Neural progenitor cell (in vitro differentiated cells): ENCODE measurements at regions not wholly inside any gene's neighbourhood (a gene's known extent, or its start where the extent isn't known, plus 50 kb on each side); places are given as distances from the start of the nearest gene placed in this dataset.

Experiments used
- DNase-seq: peaks from one replicate; pipeline ENCODE4 v3.0.0-alpha.2; 2016; ENCODE audit warnings: low spot score
- H2AFZ ChIP-seq: fragments of 200-600 bp; sonication (generic); replicated peaks from 2 replicates; pipeline ENCODE4 v1.6.1; 2016; ENCODE audit warnings: antibody characterized with exemption
- H3F3A ChIP-seq: fragments of 200-600 bp; sonication (generic); 2 replicates; pipeline ENCODE4 v1.6.1; 2016; ENCODE audit warnings: antibody characterized with exemption, low read depth
- H3K27ac ChIP-seq: fragments of 200-600 bp; sonication (generic); 2 replicates; pipeline ENCODE4 v1.5.1; 2016; ENCODE audit warnings: mild to moderate bottlenecking
- H3K27me3 ChIP-seq: fragments of 200-600 bp; sonication (generic); 2 replicates; pipeline ENCODE4 v1.6.1; 2016; ENCODE audit warnings: mild to moderate bottlenecking, moderate library complexity
- H3K36me3 ChIP-seq: fragments of 200-600 bp; sonication (generic); 2 replicates; pipeline ENCODE4 v1.5.1; 2016
- H3K4me1 ChIP-seq: fragments of 200-600 bp; sonication (generic); 2 replicates; pipeline ENCODE4 v1.6.1; 2016; ENCODE audit warnings: mixed run types
- H3K4me2 ChIP-seq: fragments of 200-600 bp; sonication (generic); 2 replicates; pipeline ENCODE4 v1.6.1; 2016
- H3K4me3 ChIP-seq: fragments of 200-600 bp; sonication (generic); 2 replicates; pipeline ENCODE4 v1.5.1; 2016
- H3K79me2 ChIP-seq: fragments of 200-600 bp; sonication (generic); 2 replicates; pipeline ENCODE4 v1.6.1; 2016; ENCODE audit warnings: low read depth
- H3K9ac ChIP-seq: fragments of 200-600 bp; sonication (generic); 2 replicates; pipeline ENCODE4 v1.6.1; 2016
- H3K9me3 ChIP-seq: fragments of 200-600 bp; sonication (generic); 2 replicates; pipeline ENCODE4 v1.5.1; 2016; ENCODE audit warnings: low read depth
- H4K20me1 ChIP-seq: fragments of 200-600 bp; sonication (generic); 2 replicates; pipeline ENCODE4 v1.6.1; 2016; ENCODE audit warnings: low read depth
- H3K27ac Mint-ChIP-seq: 3 replicates; pipeline ENCODE4 v1.8.0; 2021; ENCODE audit warnings: mixed read lengths
- H3K27me3 Mint-ChIP-seq: 2 replicates; pipeline ENCODE4 v1.8.0; 2022; ENCODE audit warnings: low read depth, mild to moderate bottlenecking, inconsistent platforms, moderate library complexity, mixed read lengths; ENCODE audit not compliant: insufficient read depth
- H3K36me3 Mint-ChIP-seq: 3 replicates; pipeline ENCODE4 v1.8.0; 2021; ENCODE audit warnings: mixed read lengths
- H3K4me1 Mint-ChIP-seq: 3 replicates; pipeline ENCODE4 v1.8.0; 2021; ENCODE audit warnings: mixed read lengths
- H3K4me3 Mint-ChIP-seq: 3 replicates; pipeline ENCODE4 v1.8.0; 2021; ENCODE audit warnings: mild to moderate bottlenecking, moderate library complexity, mixed read lengths
- H3K9me3 Mint-ChIP-seq: 3 replicates; pipeline ENCODE4 v1.8.0; 2020; ENCODE audit warnings: mixed read lengths
- EZH2 ChIP-seq: fragments of 200-600 bp; sonication (generic); IDR thresholded peaks from 2 replicates; pipeline ENCODE4 v1.6.1; 2017; ENCODE audit warnings: antibody characterized with exemption, mild to moderate bottlenecking, moderate library complexity
- EZH2phosphoT487 ChIP-seq: fragments of 200-600 bp; sonication (generic); IDR thresholded peaks from 2 replicates; pipeline ENCODE4 v1.6.1; 2017; ENCODE audit warnings: antibody characterized with exemption
- TF ChIP-seq, protein P1 (sequence below): fragments of 200-600 bp; sonication (generic); IDR thresholded peaks from 2 replicates; pipeline ENCODE4 v1.5.1; 2017; ENCODE audit warnings: antibody characterized with exemption, mild to moderate bottlenecking

DNA sequence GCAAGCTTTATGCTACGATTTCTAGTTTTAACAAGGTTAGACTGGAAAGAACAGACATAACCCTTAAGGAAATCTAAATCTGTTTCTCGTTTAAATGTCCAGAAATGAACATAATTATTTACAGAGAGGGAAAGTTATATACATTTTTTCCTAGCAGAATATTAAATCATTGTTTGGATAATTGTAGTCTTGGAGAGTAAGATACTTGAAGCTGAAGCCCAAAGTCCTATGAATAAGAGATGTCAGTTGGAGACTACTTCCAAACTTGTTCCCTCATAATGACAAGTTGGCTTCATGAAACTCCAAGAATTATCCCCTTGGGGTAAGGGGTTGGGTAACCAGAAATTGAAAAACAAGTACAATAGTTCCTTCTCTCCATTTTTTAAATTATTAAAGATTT is 911.1 kb upstream of the MAN1A1 start:
- TF ChIP-seq EZH2phosphoT487 (no peak), EZH2 (no peak)
- TF ChIP-seq, protein P1, sequence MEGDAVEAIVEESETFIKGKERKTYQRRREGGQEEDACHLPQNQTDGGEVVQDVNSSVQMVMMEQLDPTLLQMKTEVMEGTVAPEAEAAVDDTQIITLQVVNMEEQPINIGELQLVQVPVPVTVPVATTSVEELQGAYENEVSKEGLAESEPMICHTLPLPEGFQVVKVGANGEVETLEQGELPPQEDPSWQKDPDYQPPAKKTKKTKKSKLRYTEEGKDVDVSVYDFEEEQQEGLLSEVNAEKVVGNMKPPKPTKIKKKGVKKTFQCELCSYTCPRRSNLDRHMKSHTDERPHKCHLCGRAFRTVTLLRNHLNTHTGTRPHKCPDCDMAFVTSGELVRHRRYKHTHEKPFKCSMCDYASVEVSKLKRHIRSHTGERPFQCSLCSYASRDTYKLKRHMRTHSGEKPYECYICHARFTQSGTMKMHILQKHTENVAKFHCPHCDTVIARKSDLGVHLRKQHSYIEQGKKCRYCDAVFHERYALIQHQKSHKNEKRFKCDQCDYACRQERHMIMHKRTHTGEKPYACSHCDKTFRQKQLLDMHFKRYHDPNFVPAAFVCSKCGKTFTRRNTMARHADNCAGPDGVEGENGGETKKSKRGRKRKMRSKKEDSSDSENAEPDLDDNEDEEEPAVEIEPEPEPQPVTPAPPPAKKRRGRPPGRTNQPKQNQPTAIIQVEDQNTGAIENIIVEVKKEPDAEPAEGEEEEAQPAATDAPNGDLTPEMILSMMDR, result no peak
- no peaks in the 10 kb centered on the region for H3K9me3 ChIP-seq
- no peaks in the 10 kb centered on the region for H3K27me3 ChIP-seq
- H4K20me1 ChIP-seq, result no peaks in the 10 kb centered on the region
- Mint-ChIP-seq H3K4me3 (no peak overlapping the region), H3K27me3 (no peaks in the 10 kb centered on the region), H3K36me3 (no peaks in the 10 kb centered on the region), H3K27ac (no peak overlapping the region), H3K9me3 (no peaks in the 10 kb centered on the region), H3K4me1 (no peaks in the 10 kb centered on the region)
- no peaks in the 10 kb centered on the region for H3K36me3 ChIP-seq
- no peak overlapping the region for H3K4me2 ChIP-seq
- H3F3A ChIP-seq, result no peaks in the 10 kb centered on the region
- DNase-seq, result no peak
- no peaks in the 10 kb centered on the region for H3K4me1 ChIP-seq
- no peaks in the 10 kb centered on the region for H3K79me2 ChIP-seq
- no peak overlapping the region for H3K27ac ChIP-seq
- no peak overlapping the region for H3K4me3 ChIP-seq
- H3K9ac ChIP-seq, result no peak overlapping the region
- H2AFZ ChIP-seq, result no peak overlapping the region

DNA sequence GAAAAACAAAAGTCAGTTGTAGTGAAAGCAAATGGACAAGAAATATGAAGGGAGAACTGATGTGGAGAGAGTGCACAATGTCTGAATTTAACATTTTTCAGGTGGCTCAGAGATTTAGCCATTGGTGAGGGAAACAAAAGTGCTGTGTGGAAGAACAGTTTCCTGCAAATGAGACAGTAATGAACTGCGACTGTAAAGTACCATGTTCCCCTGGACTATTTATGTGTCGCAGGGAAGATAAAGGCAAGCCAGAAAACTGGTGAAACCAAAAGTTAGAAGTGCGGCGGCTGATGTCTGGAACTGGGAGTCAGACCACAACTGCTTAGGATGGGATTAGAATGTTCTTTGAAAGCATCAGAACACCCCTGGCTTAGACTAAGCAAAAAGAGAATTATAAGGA is 905.1 kb upstream of the MAN1A1 start:
- Histone ChIP-seq H3K9ac (no peak overlapping the region), H3K9me3 (no peaks in the 10 kb centered on the region), H2AFZ (peak overlapping the region; percentile 26), H3K36me3 (no peaks in the 10 kb centered on the region), H4K20me1 (no peaks in the 10 kb centered on the region), H3K4me3 (no peak overlapping the region), H3K4me2 (no peak overlapping the region), H3K79me2 (no peaks in the 10 kb centered on the region), H3K27ac (no peak overlapping the region), H3K4me1 (no peaks in the 10 kb centered on the region), H3K27me3 (no peaks in the 10 kb centered on the region), H3F3A (no peaks in the 10 kb centered on the region)
- Mint-ChIP-seq H3K27me3 (no peaks in the 10 kb centered on the region), H3K27ac (no peak overlapping the region), H3K9me3 (no peaks in the 10 kb centered on the region), H3K4me3 (no peak overlapping the region), H3K36me3 (no peaks in the 10 kb centered on the region), H3K4me1 (no peaks in the 10 kb centered on the region)
- DNase-seq, result no peak
- TF ChIP-seq EZH2 (no peak), EZH2phosphoT487 (no peak)
- TF ChIP-seq, protein P1, result no peak

DNA sequence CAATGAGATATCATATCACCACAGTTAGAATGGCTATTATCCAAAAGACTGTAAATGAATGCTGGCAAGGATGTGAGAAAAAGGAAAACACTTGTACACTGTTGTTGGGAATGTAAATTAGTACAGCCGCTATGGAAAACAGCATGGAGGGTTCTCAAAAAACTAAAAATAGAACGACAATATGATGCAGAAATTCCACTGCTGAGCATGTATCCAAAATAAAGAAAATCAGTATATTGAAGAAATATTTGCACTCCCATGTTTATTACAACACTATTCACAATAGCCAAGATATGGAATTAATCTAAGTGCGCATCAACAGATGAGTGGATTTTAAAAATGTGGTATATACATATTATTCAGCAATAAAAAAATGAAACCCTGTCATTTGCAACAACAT is 898.9 kb upstream of the MAN1A1 start:
- no peak overlapping the region for H2AFZ ChIP-seq
- Mint-ChIP-seq H3K9me3 (no peaks in the 10 kb centered on the region), H3K27me3 (peaks cover 3% of the 10 kb centered on the region), H3K27ac (no peak overlapping the region), H3K4me3 (no peak overlapping the region), H3K4me1 (no peaks in the 10 kb centered on the region), H3K36me3 (no peaks in the 10 kb centered on the region)
- no peaks in the 10 kb centered on the region for H3K79me2 ChIP-seq
- H3K4me1 ChIP-seq, result no peaks in the 10 kb centered on the region
- no peak overlapping the region for H3K4me2 ChIP-seq
- H3F3A ChIP-seq, result no peaks in the 10 kb centered on the region
- no peak for DNase-seq
- no peaks in the 10 kb centered on the region for H3K9me3 ChIP-seq
- TF ChIP-seq EZH2phosphoT487, result no peak
- TF ChIP-seq, protein P1, result no peak
- TF ChIP-seq EZH2, result no peak
- H3K27me3 ChIP-seq, result no peaks in the 10 kb centered on the region
- H3K4me3 ChIP-seq, result no peak overlapping the region
- no peak overlapping the region for H3K27ac ChIP-seq
- H4K20me1 ChIP-seq, result no peaks in the 10 kb centered on the region
- no peaks in the 10 kb centered on the region for H3K36me3 ChIP-seq
- no peak overlapping the region for H3K9ac ChIP-seq

DNA sequence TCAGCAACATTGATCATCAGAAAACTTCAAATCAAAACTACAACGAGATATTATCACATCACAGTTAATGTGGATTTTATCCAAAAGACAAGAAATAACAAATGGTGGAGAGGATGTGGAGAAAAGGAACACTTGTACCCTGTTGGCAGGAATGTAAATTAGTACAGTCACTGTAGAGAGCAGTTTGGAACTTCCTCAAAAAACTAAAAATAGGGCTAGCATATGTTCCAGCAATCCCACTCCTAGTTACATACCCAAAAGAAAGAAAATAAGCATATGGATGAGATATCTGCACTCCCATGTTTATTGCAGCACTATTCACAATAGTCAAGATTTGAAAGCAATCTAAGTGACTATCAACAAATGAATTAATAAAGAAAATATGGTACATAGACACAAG is 887.7 kb upstream of the MAN1A1 start:
- no peak for DNase-seq
- H4K20me1 ChIP-seq, result no peaks in the 10 kb centered on the region

More for the DNA sequence above, 887.7 kb upstream of the MAN1A1 start:
- Mint-ChIP-seq H3K27me3 (no peaks in the 10 kb centered on the region), H3K9me3 (peaks cover 6% of the 10 kb centered on the region), H3K4me1 (no peaks in the 10 kb centered on the region), H3K27ac (no peak overlapping the region), H3K36me3 (no peaks in the 10 kb centered on the region), H3K4me3 (no peak overlapping the region)
- H3K4me1 ChIP-seq, result no peaks in the 10 kb centered on the region
- no peaks in the 10 kb centered on the region for H3K27me3 ChIP-seq
- H3K9me3 ChIP-seq, result no peaks in the 10 kb centered on the region
- H3K4me3 ChIP-seq, result no peak overlapping the region
- H3K79me2 ChIP-seq, result no peaks in the 10 kb centered on the region
- no peak overlapping the region for H3K4me2 ChIP-seq
- no peak overlapping the region for H2AFZ ChIP-seq
- H3K9ac ChIP-seq, result no peak overlapping the region
- no peaks in the 10 kb centered on the region for H3K36me3 ChIP-seq
- TF ChIP-seq, protein P1, result no peak
- no peak for TF ChIP-seq EZH2
- TF ChIP-seq EZH2phosphoT487, result no peak
- H3F3A ChIP-seq, result no peaks in the 10 kb centered on the region
- no peak overlapping the region for H3K27ac ChIP-seq
